ENCODE measurements at regions not wholly inside any gene's neighbourhood (a gene's known extent, or its start where the extent isn't known, plus 50 kb on each side); places are given as distances from the start of the nearest gene placed in this dataset.
A peak's percentile ranks its signal among the peaks of the same experiment; 100 is the strongest.

DNA sequence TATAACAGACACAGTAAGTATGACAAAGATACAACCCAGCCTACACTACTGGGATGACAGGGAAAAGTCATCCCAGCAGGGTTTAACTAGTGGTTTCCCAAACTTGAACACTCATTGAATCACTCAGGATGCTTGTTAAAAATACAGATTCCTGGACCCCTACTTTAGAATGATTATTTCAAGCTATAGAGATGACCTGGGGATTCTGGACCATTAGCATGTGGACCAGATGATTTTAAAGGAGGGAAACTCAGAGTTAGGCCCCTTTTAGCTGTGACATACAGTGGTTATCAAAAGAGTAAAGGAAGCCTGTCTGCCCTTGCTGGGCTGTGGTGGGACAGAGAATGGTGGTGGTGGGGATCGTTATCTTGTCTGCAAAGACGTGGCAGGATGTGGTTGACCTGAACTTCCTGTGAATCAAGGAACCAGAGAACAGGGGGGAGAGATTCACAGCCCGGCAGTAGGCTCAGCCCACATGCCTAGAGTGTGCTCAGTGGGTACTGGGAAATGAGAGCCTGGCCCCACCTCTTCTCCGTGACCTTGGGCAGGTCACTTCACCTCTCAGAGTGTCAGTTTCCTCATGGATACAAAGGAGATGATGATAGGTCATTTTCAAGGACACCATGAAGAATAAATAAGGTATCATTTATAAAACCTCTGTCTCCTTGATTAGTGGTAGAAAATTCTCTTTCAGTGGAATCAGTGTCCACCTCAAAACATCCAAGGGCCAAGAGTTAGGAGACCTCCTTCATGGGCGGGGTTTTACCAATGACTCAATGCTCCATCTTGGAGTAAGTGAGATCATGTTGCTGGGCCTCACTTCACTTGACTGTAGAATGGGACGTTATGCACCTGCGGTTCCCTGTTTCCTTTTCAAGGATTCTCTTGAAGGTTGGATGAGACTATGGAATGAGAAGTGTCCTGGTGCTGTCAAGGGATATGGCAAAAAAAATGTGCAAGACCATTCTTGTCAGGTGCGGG, 306.5 kb downstream of the RPLP1 start:
- Histone ChIP-seq H3K4me3 (ENCODE audit: low read depth in 1 of 2, low read length in 2 of 2) (no peak overlapping the region), H3K9me3 (ENCODE audit: insufficient read depth, low read length, severe bottlenecking) (peaks cover under 1% of the 10 kb centered on the region), H3K27me3 (ENCODE audit: insufficient read depth, low read length, poor library complexity) (peaks cover 9% of the 10 kb centered on the region), H3K27ac (ENCODE audit: low read length) (no peak overlapping the region), H3K36me3 (ENCODE audit: insufficient read depth, low read length) (no peaks in the 10 kb centered on the region), H3K4me1 (ENCODE audit: insufficient read depth, low read length) (peaks cover 56% of the 10 kb centered on the region), H4K20me1 (ENCODE audit: insufficient read depth, low read length) (peaks cover 24% of the 10 kb centered on the region), H3K79me2 (ENCODE audit: insufficient read depth, low read length) (no peaks in the 10 kb centered on the region), H2AFZ (ENCODE audit: low read depth, low read length) (no peak overlapping the region), H3K4me2 (ENCODE audit: insufficient read depth, low read length) (peak overlapping the region; percentile 18; the same call in 1 of the 2 replicates), H3K9ac (ENCODE audit: low read depth, low read length) (no peak overlapping the region)
- no peak for TF ChIP-seq EZH2 (IDR thresholded peaks at IDR 0.05; ENCODE audit: borderline replicate concordance, low read depth, low read length, severe bottlenecking)
- TF ChIP-seq, protein P1, sequence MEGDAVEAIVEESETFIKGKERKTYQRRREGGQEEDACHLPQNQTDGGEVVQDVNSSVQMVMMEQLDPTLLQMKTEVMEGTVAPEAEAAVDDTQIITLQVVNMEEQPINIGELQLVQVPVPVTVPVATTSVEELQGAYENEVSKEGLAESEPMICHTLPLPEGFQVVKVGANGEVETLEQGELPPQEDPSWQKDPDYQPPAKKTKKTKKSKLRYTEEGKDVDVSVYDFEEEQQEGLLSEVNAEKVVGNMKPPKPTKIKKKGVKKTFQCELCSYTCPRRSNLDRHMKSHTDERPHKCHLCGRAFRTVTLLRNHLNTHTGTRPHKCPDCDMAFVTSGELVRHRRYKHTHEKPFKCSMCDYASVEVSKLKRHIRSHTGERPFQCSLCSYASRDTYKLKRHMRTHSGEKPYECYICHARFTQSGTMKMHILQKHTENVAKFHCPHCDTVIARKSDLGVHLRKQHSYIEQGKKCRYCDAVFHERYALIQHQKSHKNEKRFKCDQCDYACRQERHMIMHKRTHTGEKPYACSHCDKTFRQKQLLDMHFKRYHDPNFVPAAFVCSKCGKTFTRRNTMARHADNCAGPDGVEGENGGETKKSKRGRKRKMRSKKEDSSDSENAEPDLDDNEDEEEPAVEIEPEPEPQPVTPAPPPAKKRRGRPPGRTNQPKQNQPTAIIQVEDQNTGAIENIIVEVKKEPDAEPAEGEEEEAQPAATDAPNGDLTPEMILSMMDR (IDR thresholded peaks at IDR 0.05; ENCODE audit: borderline replicate concordance, extremely low read depth, low read length, poor library complexity, severe bottlenecking) = no peak
- peak; percentile 92 for ATAC-seq (ENCODE audit: insufficient read depth, low read depth)
- peak; percentile 87 for DNase-seq

DNA sequence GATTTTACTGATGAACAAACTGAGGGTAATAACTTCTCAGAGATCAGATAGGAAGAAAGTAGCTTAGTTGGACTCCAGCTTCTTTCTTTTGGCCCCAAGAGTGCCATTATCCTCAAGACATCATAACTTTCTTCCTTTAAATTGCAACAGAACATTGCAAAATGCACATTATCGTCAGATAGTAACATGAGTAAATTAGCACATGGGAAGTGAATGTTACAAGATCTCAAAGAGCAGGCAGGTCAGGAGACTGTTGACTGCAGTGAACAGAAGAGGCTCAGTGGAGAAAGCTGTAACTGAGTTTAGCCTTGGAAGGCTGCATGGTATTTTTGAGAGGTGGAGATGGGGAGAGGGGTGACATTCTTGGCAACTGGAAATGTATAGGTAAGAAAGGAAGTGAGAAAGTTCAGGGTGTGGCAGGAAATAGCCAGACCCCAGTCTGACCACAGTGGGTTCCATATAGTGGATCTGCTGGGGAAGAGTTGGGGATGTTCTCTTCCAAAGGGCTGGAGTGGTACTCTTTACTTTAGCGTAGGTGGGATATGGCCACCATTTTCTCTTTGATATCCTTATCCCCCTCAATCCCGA, 307.7 kb downstream of the RPLP1 start:
- no peak overlapping the region; the same call in 1 of the 2 replicates for H3K4me2 ChIP-seq (ENCODE audit: insufficient read depth, low read length)
- ATAC-seq (ENCODE audit: insufficient read depth, low read depth) = no peak

DNA sequence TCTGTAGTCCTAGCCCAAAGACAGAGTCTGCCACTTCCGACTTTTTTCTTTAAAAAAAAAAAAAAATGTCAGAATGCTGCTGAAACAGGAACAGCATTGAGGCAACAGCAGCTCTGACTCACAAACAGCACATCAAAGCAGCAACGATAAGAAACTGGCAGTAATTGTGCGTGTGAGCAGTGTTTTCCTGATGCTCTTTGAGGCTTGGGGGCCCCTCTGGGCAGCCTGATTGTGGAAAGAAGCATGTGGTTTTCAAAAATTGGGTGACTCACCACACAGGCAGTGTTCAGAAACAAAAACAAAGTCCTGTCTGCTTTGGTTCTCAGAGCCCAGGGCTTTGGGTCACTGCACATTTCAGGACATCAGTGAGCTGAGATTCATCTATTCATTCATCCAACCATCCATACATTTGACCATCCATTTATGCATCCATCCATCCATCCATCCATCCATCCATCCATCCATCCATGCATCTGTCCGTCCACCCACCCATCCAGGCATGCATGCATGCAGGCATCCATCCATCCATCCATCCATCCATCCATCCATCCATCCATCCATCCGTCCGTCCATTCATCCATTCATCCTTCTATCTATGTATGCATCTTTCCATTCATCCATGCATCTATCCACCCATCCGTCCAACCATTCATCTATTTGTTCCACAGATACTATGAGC, 308.4 kb downstream of the RPLP1 start:
- H3K4me3 ChIP-seq (ENCODE audit: low read depth in 1 of 2, low read length in 2 of 2) = no peak overlapping the region
- H3K9ac ChIP-seq (ENCODE audit: low read depth, low read length) = no peak overlapping the region
- H3K27ac ChIP-seq (ENCODE audit: low read length) = no peak overlapping the region
- no peak overlapping the region; the same call in 1 of the 2 replicates for H3K4me2 ChIP-seq (ENCODE audit: insufficient read depth, low read length)
- H3K79me2 ChIP-seq (ENCODE audit: insufficient read depth, low read length) = no peaks in the 10 kb centered on the region
- peak; percentile 69 for ATAC-seq (ENCODE audit: insufficient read depth, low read depth)
- DNase-seq = peak; percentile 67
- TF ChIP-seq, protein P1 (IDR thresholded peaks at IDR 0.05; ENCODE audit: borderline replicate concordance, extremely low read depth, low read length, poor library complexity, severe bottlenecking) = no peak
- no peak for TF ChIP-seq EZH2 (IDR thresholded peaks at IDR 0.05; ENCODE audit: borderline replicate concordance, low read depth, low read length, severe bottlenecking)
- H2AFZ ChIP-seq (ENCODE audit: low read depth, low read length) = no peak overlapping the region
- H3K9me3 ChIP-seq (ENCODE audit: insufficient read depth, low read length, severe bottlenecking) = no peaks in the 10 kb centered on the region
- peaks cover 24% of the 10 kb centered on the region for H4K20me1 ChIP-seq (ENCODE audit: insufficient read depth, low read length)
- H3K4me1 ChIP-seq (ENCODE audit: insufficient read depth, low read length) = peaks cover 40% of the 10 kb centered on the region
- H3K27me3 ChIP-seq (ENCODE audit: insufficient read depth, low read length, poor library complexity) = peaks cover 4% of the 10 kb centered on the region
- no peaks in the 10 kb centered on the region for H3K36me3 ChIP-seq (ENCODE audit: insufficient read depth, low read length)

More for the DNA sequence above, 307.7 kb downstream of the RPLP1 start:
- Histone ChIP-seq H3K27me3 (ENCODE audit: insufficient read depth, low read length, poor library complexity) (peaks cover 4% of the 10 kb centered on the region), H3K9me3 (ENCODE audit: insufficient read depth, low read length, severe bottlenecking) (no peaks in the 10 kb centered on the region), H3K9ac (ENCODE audit: low read depth, low read length) (no peak overlapping the region), H3K27ac (ENCODE audit: low read length) (no peak overlapping the region), H3K4me1 (ENCODE audit: insufficient read depth, low read length) (peaks cover 47% of the 10 kb centered on the region), H3K4me3 (ENCODE audit: low read depth in 1 of 2, low read length in 2 of 2) (no peak overlapping the region), H4K20me1 (ENCODE audit: insufficient read depth, low read length) (peaks cover 24% of the 10 kb centered on the region), H3K36me3 (ENCODE audit: insufficient read depth, low read length) (no peaks in the 10 kb centered on the region), H2AFZ (ENCODE audit: low read depth, low read length) (no peak overlapping the region), H3K79me2 (ENCODE audit: insufficient read depth, low read length) (no peaks in the 10 kb centered on the region)
- TF ChIP-seq, protein P1 (IDR thresholded peaks at IDR 0.05; ENCODE audit: borderline replicate concordance, extremely low read depth, low read length, poor library complexity, severe bottlenecking) = no peak
- TF ChIP-seq EZH2 (IDR thresholded peaks at IDR 0.05; ENCODE audit: borderline replicate concordance, low read depth, low read length, severe bottlenecking) = no peak
- DNase-seq = no peak
